ENCODE measurements at regions not wholly inside any gene's neighbourhood (a gene's known extent, or its start where the extent isn't known, plus 50 kb on each side); places are given as distances from the start of the nearest gene placed in this dataset.

DNA sequence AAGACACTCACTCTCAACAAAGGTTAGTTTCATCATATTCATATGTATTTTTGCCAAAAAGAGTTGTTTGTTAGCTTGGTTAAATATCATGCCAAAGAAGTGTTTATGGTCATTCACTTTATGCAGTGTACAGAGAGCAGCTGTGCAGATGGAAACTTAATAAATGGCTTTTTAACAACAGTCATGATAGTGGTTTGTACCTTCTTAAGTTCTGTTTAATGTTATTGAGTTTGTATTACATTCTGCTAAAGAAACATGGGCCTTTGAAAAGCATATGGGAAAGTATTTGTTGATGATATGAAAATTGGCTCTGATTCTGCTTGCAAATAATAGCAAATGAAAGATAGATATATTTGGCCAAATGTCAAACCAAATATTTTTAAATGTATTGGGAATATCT, 607.3 kb downstream of the NCAM2 start:
- DNase-seq (ENCODE audit: low read depth): no peak

DNA sequence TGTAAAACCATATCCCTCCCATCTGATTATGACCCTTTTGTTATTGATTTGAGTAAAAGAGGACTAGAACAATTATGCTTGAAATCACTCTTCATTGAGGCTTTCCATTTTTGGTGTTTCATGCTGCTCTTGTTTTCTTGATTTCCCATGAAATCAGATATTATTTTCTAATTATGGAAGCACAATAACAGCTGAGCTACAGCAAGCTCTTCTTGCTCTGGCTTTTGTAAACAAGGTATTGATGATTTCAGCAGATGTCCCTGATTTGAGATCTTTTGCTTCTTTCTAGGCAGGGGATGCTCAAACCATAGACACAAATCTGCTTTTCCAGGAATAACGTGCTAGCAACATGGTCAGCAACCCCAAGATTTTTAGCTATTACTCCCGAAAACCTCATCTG, 607.8 kb downstream of the NCAM2 start:
- no peak for DNase-seq (ENCODE audit: low read depth)

- peak; percentile 62 for DNase-seq (ENCODE audit: low read depth)
These were observed 614.3 kb downstream of the NCAM2 start for GRCh38 chr21:21612466-21612865.

DNA sequence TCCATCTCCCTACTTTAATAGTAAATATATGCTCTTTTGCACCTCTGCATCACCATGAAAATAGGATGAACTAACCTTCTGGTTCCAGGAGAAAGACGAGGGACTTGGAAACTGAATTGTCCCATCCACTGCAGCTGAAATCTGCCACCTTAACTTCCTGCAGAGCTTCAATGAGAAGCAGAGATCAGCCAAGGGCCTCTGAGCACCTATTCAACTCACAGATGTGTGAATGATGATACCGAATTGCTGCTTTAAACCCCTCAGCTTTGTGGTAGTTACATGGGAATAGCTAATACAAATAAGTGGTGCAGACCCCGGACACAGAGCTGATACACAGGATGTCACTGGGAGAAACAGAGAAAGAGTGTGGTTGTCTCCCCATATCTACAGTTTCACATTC, 616.8 kb downstream of the NCAM2 start:
- no peak for DNase-seq (ENCODE audit: low read depth)

DNA sequence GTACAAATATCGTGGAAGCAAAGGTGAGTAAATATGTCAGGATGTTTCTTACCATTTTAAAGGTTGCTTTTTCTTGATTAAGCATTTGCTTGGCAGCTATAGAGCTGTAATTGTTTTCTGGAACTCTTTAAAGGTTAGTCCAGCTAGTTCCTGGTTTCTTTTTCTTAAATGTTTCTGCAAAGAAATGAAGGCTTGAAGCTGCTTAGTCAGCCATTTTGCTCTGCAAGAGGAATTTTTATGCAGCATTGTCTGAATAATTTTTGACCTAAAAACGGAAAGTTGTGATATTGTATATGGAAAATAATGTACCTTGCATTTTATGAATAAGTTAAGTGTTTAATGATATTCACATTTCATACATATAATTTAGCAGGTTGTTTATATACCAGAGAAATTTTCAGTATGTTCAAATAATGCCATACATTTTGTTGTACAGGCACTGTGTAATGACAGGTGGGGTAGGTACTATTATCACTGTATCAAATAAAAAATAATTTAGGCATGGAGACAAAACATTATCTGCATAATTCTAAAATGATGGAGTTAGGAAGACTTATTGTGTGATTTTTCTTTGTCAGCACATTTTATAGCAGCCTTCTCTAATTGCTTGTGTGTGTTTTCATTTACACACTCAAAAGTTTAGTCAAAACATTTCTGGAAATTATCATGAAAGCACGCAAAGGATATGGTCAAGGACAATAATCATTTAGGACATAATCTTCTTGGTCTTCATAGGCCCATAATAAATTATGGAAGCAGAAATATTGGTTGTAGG, 624.4 kb downstream of the NCAM2 start:
- DNase-seq (ENCODE audit: low read depth): no peak

DNA sequence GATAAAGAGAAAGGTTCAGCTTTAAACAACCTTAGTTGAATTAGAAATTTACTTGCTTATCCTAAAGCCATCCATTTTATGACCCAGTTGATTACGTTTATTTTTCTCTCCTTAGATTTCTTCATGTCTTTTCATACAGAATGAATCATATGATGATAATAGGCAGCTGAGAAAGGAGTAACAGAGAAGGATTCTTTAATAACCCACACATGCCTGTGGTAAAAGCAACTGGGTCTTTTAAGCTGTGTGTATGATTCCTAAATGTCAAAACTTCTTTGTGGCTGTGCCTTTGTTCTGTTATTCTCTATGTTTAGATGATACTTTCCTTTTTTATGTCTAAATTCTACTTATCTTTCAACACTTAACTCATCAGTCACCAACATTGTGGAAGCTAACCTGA, 626.5 kb downstream of the NCAM2 start:
- no peak for DNase-seq (ENCODE audit: low read depth)

GRCh38 chr21:21631961-21632360, 633.8 kb downstream of the NCAM2 start:
- DNase-seq (ENCODE audit: low read depth): no peak

GRCh38 chr21:21632926-21633325, 634.7 kb downstream of the NCAM2 start:
- DNase-seq (ENCODE audit: low read depth): no peak

DNA sequence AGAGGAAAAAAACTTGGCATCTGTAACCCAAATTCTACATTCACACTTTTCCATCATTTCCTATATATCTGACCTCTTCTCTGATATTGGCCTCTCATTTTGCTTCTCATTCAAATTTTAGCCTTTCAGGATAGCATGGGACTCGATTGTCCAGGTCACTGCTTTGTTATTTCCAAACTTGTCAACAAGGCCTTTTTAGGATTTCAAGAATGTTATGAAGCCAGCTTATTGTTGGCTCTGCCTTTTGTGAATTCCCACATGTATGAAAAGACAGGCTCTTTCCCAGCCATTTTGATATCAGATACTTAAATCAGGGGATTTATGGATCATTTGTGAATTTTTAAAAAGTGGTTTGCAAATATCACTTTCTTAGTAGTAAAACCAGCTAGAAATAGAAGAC, 663.5 kb downstream of the NCAM2 start:
- no peak for DNase-seq (ENCODE audit: low read depth)

DNA sequence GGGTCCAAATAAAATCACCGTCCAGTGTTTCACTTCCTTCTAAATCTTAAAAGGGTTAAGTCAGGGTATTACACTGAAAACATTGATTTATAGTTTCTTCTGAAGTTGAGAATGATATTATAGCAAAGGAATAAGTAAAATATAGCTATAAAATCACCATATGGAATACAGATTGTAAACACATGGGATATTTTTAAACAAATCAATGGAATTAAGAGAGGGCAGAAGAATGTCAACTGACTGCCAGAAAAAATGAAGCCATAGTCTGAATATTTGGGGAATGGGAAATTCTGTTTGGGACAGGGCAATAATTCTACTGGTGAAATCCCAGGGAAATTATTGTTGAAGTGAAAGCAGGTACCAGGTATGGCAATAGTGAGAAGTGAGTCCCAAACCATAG, 664.6 kb downstream of the NCAM2 start:
- DNase-seq (ENCODE audit: low read depth): no peak

DNA sequence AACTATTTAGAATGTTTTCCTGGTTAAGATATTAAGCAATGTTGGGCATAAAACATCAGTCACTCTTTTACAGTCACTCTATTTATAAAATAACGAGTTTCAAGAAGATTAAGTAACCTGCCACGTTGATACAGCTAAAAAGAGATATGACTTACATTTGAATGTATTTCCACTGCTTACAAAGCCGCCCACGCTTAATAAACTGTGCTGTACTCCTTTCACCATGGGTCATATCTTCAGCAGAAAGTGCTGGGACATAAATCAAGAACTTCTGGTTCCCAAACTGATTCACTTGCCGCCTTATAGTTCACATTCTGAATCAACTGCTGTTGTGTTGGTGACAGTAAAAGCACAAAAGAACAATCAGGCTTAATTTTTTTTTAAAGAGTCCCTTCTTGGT, 666.7 kb downstream of the NCAM2 start:
- DNase-seq (ENCODE audit: low read depth): no peak

DNA sequence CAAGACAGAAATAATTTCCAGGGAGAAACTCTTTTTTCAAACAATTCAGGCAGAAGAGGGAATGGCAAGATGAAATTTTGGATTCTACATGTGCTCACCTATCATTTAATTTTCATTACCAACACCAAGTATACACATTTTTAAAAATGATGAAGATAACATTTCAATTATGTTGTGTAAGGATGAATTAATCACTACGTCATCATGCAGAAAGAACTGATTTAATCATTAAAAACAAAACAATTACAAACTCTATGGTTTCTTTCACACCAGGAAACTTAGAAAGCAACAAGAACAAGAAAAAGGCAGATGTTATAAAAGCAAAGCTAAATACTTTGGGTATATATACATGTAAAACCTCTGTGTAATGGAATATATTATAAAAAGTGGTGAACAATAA, 668.5 kb downstream of the NCAM2 start:
- DNase-seq (ENCODE audit: low read depth): no peak

DNA sequence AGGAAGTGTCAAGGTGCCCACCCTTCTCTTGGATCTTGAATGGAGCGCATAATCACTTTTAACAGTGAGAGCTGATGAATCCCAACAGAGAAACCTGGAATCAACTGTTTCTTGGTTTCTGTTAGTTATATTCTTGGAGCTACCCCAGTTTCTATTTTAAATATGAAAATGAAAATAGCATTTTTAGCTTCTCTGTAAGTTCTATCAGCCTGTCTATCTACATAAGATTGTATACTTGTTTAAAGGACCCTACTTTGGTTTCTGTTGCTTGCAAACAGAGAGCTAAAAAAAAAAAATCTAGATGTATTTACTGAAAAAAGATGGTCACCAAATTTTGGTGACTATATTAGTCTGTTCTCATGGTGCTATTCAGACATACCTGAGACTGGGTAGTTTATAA, 670.0 kb downstream of the NCAM2 start:
- no peak for DNase-seq (ENCODE audit: low read depth)

GRCh38 chr21:21673959-21674358, 675.8 kb downstream of the NCAM2 start:
- DNase-seq (ENCODE audit: low read depth): no peak

DNA sequence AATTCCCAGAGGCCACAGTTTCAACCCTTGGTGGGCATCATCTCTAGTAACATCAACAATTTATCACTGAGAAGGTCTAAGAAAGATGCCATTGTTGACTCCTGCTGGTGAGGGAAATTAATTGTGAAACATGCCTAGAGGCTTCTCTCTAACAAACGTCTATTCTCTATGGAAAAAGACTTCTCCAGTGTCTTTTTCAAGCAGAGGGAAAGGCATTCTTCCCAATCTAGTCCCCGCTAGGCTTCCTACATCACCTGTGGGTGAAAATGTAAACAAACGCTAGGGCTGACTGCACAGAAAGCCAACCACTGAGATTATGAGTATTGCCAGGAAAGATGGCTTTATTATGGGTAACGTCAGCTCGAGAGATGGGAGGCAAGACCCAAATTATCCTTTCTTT, 677.4 kb downstream of the NCAM2 start:
- no peak for DNase-seq (ENCODE audit: low read depth)

DNA sequence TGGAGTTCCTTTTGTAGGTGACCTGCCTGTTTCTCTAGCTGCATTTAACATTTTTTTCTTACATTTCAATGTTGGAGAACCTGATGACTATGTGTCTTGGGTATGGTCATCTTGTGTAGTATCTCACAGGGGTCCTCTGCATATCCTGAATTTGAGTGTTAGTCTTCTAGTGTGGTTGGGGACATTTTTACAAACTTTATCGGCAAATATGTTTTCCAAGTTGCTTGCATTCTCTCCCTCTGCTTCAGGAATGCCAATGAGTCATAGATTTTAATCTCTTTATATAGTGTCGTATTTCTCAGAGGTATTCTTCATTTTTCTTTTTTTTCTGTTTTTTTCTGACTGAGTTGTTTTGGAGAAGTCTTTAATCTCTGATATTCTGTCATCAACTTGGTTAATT, 684.0 kb downstream of the NCAM2 start:
- peak; percentile 64 for DNase-seq (ENCODE audit: low read depth)

DNA sequence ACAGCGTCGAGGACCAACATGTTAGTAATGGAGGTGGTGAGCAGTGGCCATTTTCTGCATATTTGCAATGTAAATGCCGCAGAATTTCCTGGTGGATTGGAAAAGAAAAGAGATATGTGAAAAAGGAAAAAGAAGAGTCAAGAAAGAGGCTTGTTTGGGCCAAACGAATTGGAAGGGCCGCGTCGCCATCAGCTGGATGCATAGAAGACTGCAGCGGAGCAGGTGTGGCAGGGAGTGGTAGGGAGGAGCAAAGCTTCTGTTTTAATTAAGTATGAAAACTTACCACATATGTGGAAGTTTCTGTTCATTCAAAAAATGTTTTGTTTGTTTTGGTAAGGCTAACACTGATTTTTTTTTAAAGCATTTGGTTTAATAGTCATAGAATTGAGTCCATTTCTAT, 690.7 kb downstream of the NCAM2 start:
- DNase-seq (ENCODE audit: low read depth): peak; percentile 15

GRCh38 chr21:21690068-21690665, 692.0 kb downstream of the NCAM2 start:
- no peak for DNase-seq (ENCODE audit: low read depth)

DNA sequence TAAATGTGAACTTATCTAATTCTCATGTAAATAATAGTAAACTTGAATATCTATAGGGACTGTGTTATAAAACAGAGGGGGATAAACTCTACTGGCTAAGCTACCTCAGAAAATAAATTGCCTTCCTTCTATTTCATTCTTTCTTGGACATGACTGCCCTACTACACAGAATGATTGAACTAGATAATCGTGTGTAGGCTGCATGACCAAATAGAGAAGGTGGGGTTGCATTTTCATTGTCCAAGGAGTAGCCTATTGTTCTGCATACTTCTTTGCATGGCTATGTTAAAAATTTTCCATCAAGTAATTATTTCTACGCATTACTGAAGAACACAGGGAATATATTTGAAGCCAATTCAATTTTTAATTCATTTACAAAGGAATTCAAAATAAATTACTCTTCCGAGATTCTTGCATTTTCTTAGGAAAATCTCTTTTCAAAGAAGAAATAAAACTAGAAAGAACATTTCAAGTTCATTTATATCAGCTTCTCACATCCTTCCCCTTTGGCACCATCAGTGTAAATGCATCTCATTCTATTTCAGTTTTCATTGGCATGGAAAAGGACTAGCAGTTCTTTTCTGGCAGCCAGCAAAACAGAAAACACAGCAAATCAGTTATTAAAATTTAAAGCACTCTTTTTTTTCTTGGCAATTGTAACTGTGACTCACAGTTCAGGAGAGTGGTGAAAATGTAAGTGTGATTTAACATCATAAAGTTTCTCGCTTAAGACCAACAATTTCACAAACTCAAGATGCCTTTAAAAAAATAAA, 714.7 kb downstream of the NCAM2 start:
- peak; percentile 39 for DNase-seq (ENCODE audit: low read depth)

GRCh38 chr21:21713651-21714180, 715.5 kb downstream of the NCAM2 start:
- peak; percentile 33 for DNase-seq (ENCODE audit: low read depth)

GRCh38 chr21:21714426-21714825, 716.2 kb downstream of the NCAM2 start:
- DNase-seq (ENCODE audit: low read depth): peak; percentile 88

DNA sequence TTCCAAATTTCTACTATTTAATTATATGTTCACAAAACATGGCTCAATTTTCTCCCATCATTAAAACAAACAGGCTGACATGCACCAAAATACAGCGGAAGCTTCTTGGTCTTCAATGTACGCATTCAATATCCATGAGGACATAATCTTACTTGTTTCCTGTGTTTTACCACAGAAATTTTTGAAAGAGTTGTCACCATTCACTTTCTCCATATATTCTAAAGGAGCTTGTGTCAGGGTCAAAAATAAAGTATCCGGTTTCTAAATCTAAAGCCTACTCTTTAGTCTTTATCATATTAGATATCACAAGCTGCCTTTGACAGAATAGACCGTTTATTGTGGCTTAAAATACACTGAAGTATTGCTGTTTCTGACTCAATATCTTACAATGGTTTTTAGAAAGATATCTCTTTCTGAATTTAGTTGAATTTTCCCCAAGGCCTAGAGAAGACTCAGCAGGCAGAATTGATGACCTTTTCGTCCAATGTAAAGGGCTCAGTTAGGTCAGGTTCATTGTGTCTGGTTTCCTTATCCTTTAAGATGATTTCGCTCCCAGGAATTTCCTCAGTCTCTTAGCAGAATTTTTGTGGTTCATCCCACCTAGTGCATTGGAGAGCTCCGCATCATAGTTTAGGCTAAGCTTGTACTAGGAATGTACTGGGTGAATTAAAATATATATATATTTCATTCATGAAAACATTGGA, 717.2 kb downstream of the NCAM2 start:
- DNase-seq (ENCODE audit: low read depth): peak; percentile 94
